H1 (cell line): ENCODE measurements at regions not wholly inside any gene's neighbourhood (a gene's known extent, or its start where the extent isn't known, plus 50 kb on each side); places are given as distances from the start of the nearest gene placed in this dataset.

Experiments
- CTCF ChIA-PET: fragments of 300-600 bp; sonication (Branson Sonifier 250); formaldehyde crosslinking; loops from one replicate; lab custom pipeline; 2021; ENCODE audit not compliant: partially characterized antibody; lab: Charles Lee
- POLR2A ChIA-PET: fragments of 300-600 bp; sonication (Branson Sonifier 250); formaldehyde crosslinking; loops from one replicate; lab custom pipeline; 2021; ENCODE audit warnings: inconsistent platforms; ENCODE audit not compliant: partially characterized antibody; lab: Charles Lee
- DNase-seq, 2 experiments: peaks; one replicate each; pipeline versions ENCODE4 v3.0.0 to v3.0.0-alpha.2; 2010 to 2022; ENCODE audit warnings: low spot score in 2 of 2, low read depth in 1 of 2, mixed read lengths in 1 of 2
- FAIRE-seq: peaks from 2 replicates; lab custom pipeline; 2011; peaks lifted over from hg19 to GRCh38; lab: Jason Lieb, UNC
- H2AFZ ChIP-seq: 2 replicates; pipeline ENCODE4 v1.8.1; 2012; ENCODE audit warnings: low read length, inconsistent platforms
- H2AK5ac ChIP-seq: 2 replicates; pipeline ENCODE4 v1.6.1; 2013; ENCODE audit warnings: low read depth, low read length
- H2BK120ac ChIP-seq: replicated peaks from 2 replicates; pipeline ENCODE3; 2013; ENCODE audit warnings: low read depth, low read length, inconsistent platforms
- H2BK12ac ChIP-seq: 2 replicates; pipeline ENCODE4 v1.6.1; 2013; ENCODE audit warnings: low read depth, low read length
- H2BK15ac ChIP-seq: 2 replicates; pipeline ENCODE4 v1.6.1; 2013; ENCODE audit warnings: low read length
- H2BK20ac ChIP-seq: 2 replicates; pipeline ENCODE4 v1.6.1; 2013; ENCODE audit warnings: low read length
- H2BK5ac ChIP-seq: 2 replicates; pipeline ENCODE4 v1.6.1; 2013; ENCODE audit warnings: low read depth, low read length
- H3K14ac ChIP-seq: 2 replicates; pipeline ENCODE4 v1.6.1; 2013; ENCODE audit warnings: inconsistent platforms; ENCODE audit not compliant: insufficient read length
- H3K18ac ChIP-seq: 2 replicates; pipeline ENCODE4 v1.6.1; 2013; ENCODE audit warnings: low read length; ENCODE audit errors: extremely low read depth
- H3K23ac ChIP-seq: 2 replicates; pipeline ENCODE4 v1.6.1; 2013; ENCODE audit warnings: inconsistent platforms; ENCODE audit not compliant: insufficient read length
- H3K23me2 ChIP-seq: 2 replicates; pipeline ENCODE4 v1.6.1; 2013; ENCODE audit warnings: low read depth, low read length
- H3K27ac ChIP-seq: 2 replicates; pipeline ENCODE4 v1.6.1; 2011; ENCODE audit warnings: low read depth, low read length, inconsistent platforms
- H3K27me3 ChIP-seq, 4 experiments: replicated peaks in 1 of 4; 1 replicate in 1 of 4; 2 replicates in 3 of 4; pipeline versions ENCODE4 v1.6.1 to v1.8.1; 2011 to 2013; ENCODE audit warnings: low read length in 3 of 4, mild to moderate bottlenecking in 3 of 4, inconsistent platforms in 2 of 4, mixed read lengths in 2 of 4, moderate library complexity in 1 of 4; ENCODE audit not compliant: control insufficient read depth in 3 of 4, insufficient read depth in 3 of 4; ENCODE audit errors: extremely low read depth in 1 of 4
- H3K36me3 ChIP-seq, 4 experiments: 2 replicates each; pipeline versions ENCODE4 v1.6.1 to v1.8.1; 2011 to 2013; ENCODE audit warnings: mild to moderate bottlenecking in 4 of 4, low read length in 3 of 4, moderate library complexity in 2 of 4, control low read depth in 1 of 4, inconsistent platforms in 1 of 4; ENCODE audit not compliant: insufficient read depth in 4 of 4, control insufficient read depth in 2 of 4
- H3K4ac ChIP-seq: replicated peaks from 2 replicates; pipeline ENCODE3; 2013; ENCODE audit warnings: low read length, low read depth, mixed read lengths, inconsistent platforms; ENCODE audit not compliant: insufficient read length
- H3K4me1 ChIP-seq, 4 experiments: replicated peaks in 1 of 4; 1 replicate in 1 of 4; 2 replicates in 3 of 4; pipeline versions ENCODE4 v1.6.1 to v1.8.1; 2011 to 2013; ENCODE audit warnings: low read length in 3 of 4, inconsistent platforms in 2 of 4, mixed read lengths in 1 of 4; ENCODE audit not compliant: insufficient read depth in 4 of 4, control insufficient read depth in 3 of 4
- H3K4me2 ChIP-seq, 2 experiments: 2 replicates each; pipeline versions ENCODE4 v1.6.1 to v1.8.1; 2011 to 2013; ENCODE audit warnings: low read depth in 2 of 2, low read length in 2 of 2, control low read depth in 1 of 2, inconsistent platforms in 1 of 2, mild to moderate bottlenecking in 1 of 2; ENCODE audit not compliant: insufficient read depth in 1 of 2
- H3K4me3 ChIP-seq, 4 experiments: fragments of 200-600, 300-600 bp in 1 of 4; sonication (generic), shearing (Covaris generic), sonication (Bioruptor Twin) in 1 of 4; 2 replicates each; pipeline versions ENCODE4 v1.5.1 to v1.8.1; 2011 to 2016; ENCODE audit warnings: low read length in 4 of 4, low read depth in 3 of 4, control low read depth in 2 of 4, inconsistent platforms in 2 of 4, mild to moderate bottlenecking in 2 of 4, mixed read lengths in 1 of 4, moderate library complexity in 1 of 4; ENCODE audit not compliant: insufficient read depth in 2 of 4; ENCODE audit errors: extremely low read depth in 1 of 4
- H3K56ac ChIP-seq: replicated peaks from 2 replicates; pipeline ENCODE3; 2013; ENCODE audit warnings: low read depth, mild to moderate bottlenecking, mixed read lengths, low read length, inconsistent platforms; ENCODE audit not compliant: insufficient read length
- H3K79me1 ChIP-seq: 2 replicates; pipeline ENCODE4 v1.6.1; 2013; ENCODE audit warnings: low read depth, low read length, control low read depth
- H3K79me2 ChIP-seq, 2 experiments: 2 replicates each; pipeline versions ENCODE4 v1.6.1 to v1.8.1; 2012 to 2013; ENCODE audit warnings: low read length in 2 of 2, mild to moderate bottlenecking in 2 of 2, inconsistent platforms in 1 of 2; ENCODE audit not compliant: insufficient read depth in 2 of 2, control insufficient read depth in 1 of 2
- H3K9ac ChIP-seq, 4 experiments: replicated peaks in 1 of 4; 1 replicate in 1 of 4; 2 replicates in 3 of 4; pipeline versions ENCODE4 v1.6.1 to v1.8.1; 2011 to 2013; ENCODE audit warnings: low read depth in 3 of 4, low read length in 3 of 4, control low read depth in 2 of 4, mild to moderate bottlenecking in 2 of 4, moderate library complexity in 2 of 4, inconsistent platforms in 1 of 4; ENCODE audit errors: extremely low read depth in 1 of 4
- H3K9me3 ChIP-seq, 2 experiments: 2 replicates each; pipeline versions ENCODE4 v1.6.1 to v1.8.1; 2012 to 2013; ENCODE audit warnings: mild to moderate bottlenecking in 2 of 2, moderate library complexity in 2 of 2, control low read depth in 1 of 2, inconsistent platforms in 1 of 2, low read depth in 1 of 2, low read length in 1 of 2, mixed read lengths in 1 of 2; ENCODE audit not compliant: insufficient read depth in 2 of 2
- H4K20me1 ChIP-seq, 2 experiments: replicated peaks in 1 of 2; 2 replicates each; pipeline versions ENCODE3 to v1.8.1; 2011 to 2013; ENCODE audit warnings: inconsistent platforms in 2 of 2, low read length in 2 of 2, mild to moderate bottlenecking in 1 of 2; ENCODE audit not compliant: insufficient read depth in 2 of 2, control insufficient read depth in 1 of 2
- H4K5ac ChIP-seq: 2 replicates; pipeline ENCODE4 v1.6.1; 2013; ENCODE audit warnings: low read length, low read depth, mixed read lengths, inconsistent platforms; ENCODE audit not compliant: insufficient read length
- H4K8ac ChIP-seq: 2 replicates; pipeline ENCODE4 v1.8.0; 2013; ENCODE audit warnings: mild to moderate bottlenecking, moderate library complexity, low read length, inconsistent platforms; ENCODE audit not compliant: insufficient read depth; ENCODE audit errors: extremely low read depth
- H4K91ac ChIP-seq: replicated peaks from 2 replicates; pipeline ENCODE3; 2013; ENCODE audit warnings: low read length, mixed read lengths, inconsistent platforms; ENCODE audit not compliant: insufficient read length
- WGBS, 2 experiments: shearing (Covaris generic) in 1 of 2; methylation state at CpG; one replicate each; pipeline versions ENCODE4 v1.1.6 to v1.1.7; 2013 to 2015; ENCODE audit warnings: low lambda C conversion rate in 2 of 2, mixed read lengths in 2 of 2, inconsistent platforms in 1 of 2, low coverage in 1 of 2, missing lambda C conversion rate in 1 of 2; ENCODE audit not compliant: insufficient replicate concordance in 2 of 2, insufficient coverage in 1 of 2, insufficient read length in 1 of 2; ENCODE audit errors: extremely low coverage in 1 of 2, missing lambda C conversion rate in 1 of 2; 5-methylcytosine and 5-hydroxymethylcytosine counted together

GRCh38 chr4:136441629-136442282 lies 1090.5 kb downstream of the PCDH18 start:
- no peaks in the 10 kb centered on the region for H3K23me2 ChIP-seq
- no peak overlapping the region for H3K9ac ChIP-seq
- H3K4me3 ChIP-seq = no peak overlapping the region
- H3K36me3 ChIP-seq = no peaks in the 10 kb centered on the region
- CTCF ChIA-PET = no interaction called here
- no peak overlapping the region for H2AFZ ChIP-seq
- WGBS, 2 experiments = 93% methylated on average over 7 of the region's 7 CpGs; no CpG with 5 or more reads in 1 of the 2 experiments
- H3K9me3 ChIP-seq = no peaks in the 10 kb centered on the region
- H3K4me2 ChIP-seq = no peak overlapping the region
- peaks cover 0 to 2% (median under 1%) of the 10 kb centered on the region in 4 experiments; a peak in 3 of 7 replicates for H3K4me1 ChIP-seq
- H2BK120ac ChIP-seq = no peak overlapping the region
- H2BK20ac ChIP-seq = no peak overlapping the region
- no peak overlapping the region for H4K5ac ChIP-seq
- DNase-seq = no peak
- no peak overlapping the region for H3K27ac ChIP-seq
- no peak overlapping the region for H3K23ac ChIP-seq
- H3K79me1 ChIP-seq = no peaks in the 10 kb centered on the region
- no peaks in the 10 kb centered on the region for H3K79me2 ChIP-seq
- no peak overlapping the region for H3K56ac ChIP-seq
- no peak overlapping the region for H4K91ac ChIP-seq
- no peak overlapping the region for H3K4ac ChIP-seq
- H4K20me1 ChIP-seq = no peaks in the 10 kb centered on the region
- no peak overlapping the region for H2BK15ac ChIP-seq
- no peak overlapping the region for H2AK5ac ChIP-seq
- FAIRE-seq = no peak
- no peak overlapping the region for H2BK12ac ChIP-seq
- no peak overlapping the region for H2BK5ac ChIP-seq
- H3K14ac ChIP-seq = no peak overlapping the region
- no peak overlapping the region for H3K18ac ChIP-seq
- H3K27me3 ChIP-seq = no peaks in the 10 kb centered on the region
- POLR2A ChIA-PET = no interaction called here
- peak overlapping the region; percentile 35; the same call in 1 of the 2 replicates for H4K8ac ChIP-seq
